LNCaP clone FGC (cell line): ENCODE measurements at regions not wholly inside any gene's neighbourhood (a gene's known extent, or its start where the extent isn't known, plus 50 kb on each side); places are given as distances from the start of the nearest gene placed in this dataset.

Experiments
- DNase-seq: peaks from one replicate; pipeline ENCODE4 v3.0.0-alpha.2; 2011; ENCODE audit warnings: low read depth
- H3K4me3 ChIP-seq: 2 replicates; pipeline ENCODE4 v1.5.1; 2011; ENCODE audit warnings: mild to moderate bottlenecking, low read depth, low read length, control low read depth
- TF ChIP-seq, protein P1 (sequence below): IDR thresholded peaks from 2 replicates; pipeline ENCODE4 v1.5.1; 2012; ENCODE audit warnings: mild to moderate bottlenecking; ENCODE audit not compliant: control insufficient read depth, insufficient read depth; ENCODE audit errors: extremely low read depth

DNA sequence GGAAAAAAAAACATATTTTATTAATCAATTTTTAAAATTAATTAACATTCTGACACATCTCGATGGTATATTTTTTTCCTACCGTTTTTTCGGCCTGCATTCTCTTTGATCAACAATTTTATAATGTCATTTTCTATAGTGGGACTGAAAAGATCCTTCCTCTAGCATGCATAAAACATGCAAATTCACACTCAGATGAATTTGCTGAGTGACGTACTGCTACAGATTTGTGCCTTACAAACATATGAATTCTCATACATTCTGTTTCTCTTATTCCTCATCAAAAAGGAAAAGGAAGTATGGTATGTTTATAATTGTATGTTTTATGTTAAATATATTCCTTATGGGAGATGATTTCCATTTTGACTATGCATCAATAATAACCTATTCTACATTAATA, 458.2 kb downstream of the TSHZ3 start:
- TF ChIP-seq, protein P1, sequence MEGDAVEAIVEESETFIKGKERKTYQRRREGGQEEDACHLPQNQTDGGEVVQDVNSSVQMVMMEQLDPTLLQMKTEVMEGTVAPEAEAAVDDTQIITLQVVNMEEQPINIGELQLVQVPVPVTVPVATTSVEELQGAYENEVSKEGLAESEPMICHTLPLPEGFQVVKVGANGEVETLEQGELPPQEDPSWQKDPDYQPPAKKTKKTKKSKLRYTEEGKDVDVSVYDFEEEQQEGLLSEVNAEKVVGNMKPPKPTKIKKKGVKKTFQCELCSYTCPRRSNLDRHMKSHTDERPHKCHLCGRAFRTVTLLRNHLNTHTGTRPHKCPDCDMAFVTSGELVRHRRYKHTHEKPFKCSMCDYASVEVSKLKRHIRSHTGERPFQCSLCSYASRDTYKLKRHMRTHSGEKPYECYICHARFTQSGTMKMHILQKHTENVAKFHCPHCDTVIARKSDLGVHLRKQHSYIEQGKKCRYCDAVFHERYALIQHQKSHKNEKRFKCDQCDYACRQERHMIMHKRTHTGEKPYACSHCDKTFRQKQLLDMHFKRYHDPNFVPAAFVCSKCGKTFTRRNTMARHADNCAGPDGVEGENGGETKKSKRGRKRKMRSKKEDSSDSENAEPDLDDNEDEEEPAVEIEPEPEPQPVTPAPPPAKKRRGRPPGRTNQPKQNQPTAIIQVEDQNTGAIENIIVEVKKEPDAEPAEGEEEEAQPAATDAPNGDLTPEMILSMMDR, result no peak
- no peak for DNase-seq

DNA sequence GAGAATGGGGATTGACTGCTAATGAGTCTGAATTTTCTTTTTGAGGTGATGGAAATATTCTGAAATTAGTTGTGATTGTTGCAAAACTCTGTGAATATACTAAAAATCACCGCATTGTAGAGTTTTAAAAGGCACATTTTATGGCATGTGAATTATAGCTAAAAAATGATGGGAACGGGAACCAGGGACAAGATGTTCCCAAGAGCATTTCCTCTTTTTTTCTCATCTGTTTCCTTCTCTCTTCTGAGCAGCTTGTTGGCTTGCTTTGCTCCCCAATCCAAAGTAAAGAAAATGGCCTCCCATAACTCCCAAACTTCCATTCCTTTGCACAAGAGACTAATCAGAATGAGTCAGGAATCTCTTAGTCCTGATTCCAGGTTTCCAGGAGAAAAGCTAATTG, 459.2 kb downstream of the TSHZ3 start:
- TF ChIP-seq, protein P1, result no peak
- H3K4me3 ChIP-seq, result no peak overlapping the region

More for the DNA sequence above, 458.2 kb downstream of the TSHZ3 start:
- no peak overlapping the region for H3K4me3 ChIP-seq

DNA sequence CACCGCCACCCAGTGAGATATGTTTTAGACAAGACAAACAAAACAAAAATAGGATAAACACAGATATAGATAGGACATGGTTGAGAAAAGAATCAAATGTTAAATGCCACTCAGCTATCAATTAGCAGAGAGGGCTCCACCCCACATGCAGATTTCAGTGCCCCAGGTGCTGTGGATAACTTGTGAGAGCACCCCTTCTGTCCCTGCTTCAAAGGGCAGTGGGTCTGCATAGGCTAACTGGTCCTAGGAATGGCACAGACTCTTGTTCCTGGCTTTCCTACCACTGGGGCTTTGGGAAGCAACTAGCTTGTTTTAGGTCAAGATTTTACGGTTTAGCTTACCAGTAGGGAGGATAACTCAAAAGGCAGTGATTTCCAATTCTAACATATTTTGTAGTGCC, 460.3 kb downstream of the TSHZ3 start:
- TF ChIP-seq, protein P1, result no peak
- no peak overlapping the region for H3K4me3 ChIP-seq
- no peak for DNase-seq

More for the DNA sequence above, 459.2 kb downstream of the TSHZ3 start:
- DNase-seq, result no peak

DNA sequence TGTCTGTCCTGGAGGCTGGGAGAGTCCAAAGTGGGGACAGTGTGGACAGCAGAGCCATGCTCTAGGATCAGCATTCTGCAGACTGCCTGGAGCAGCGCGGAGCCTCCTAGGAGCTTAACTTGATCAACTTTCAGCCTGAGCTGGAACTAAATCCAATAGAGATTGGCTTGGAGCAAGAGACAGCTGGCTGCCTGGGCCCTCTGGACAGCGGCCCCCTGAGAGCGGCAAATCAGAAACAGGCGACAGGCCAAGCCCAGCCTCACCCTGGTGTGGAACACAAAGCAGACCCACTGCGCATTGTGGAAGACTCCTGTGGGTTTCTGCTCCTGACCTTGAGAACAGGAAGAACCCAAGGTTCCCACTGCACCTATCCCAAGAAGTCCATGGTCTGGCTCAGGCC, 462.2 kb downstream of the TSHZ3 start:
- no peak overlapping the region for H3K4me3 ChIP-seq
- DNase-seq, result no peak
- TF ChIP-seq, protein P1, result no peak

DNA sequence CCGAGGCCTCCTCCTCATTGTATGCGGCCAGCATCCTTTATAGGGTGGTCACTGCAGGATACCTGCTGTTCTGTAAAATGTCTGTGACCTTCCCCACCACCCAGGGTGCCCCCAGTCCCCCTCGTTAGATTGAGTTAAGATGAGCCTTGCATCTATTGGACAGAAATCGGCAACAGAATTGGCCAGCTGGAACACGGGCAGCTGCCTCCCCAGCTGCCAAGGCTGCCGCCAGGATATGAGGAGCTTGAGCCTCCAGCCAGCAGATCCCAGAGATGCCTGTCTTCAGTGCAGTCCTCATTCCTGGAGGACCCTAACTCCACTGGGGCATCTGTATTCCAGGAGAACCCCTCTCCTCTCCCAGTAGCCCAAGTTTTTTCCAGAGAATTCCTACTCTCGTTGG, 463.0 kb downstream of the TSHZ3 start:
- DNase-seq, result no peak
- TF ChIP-seq, protein P1, result no peak
- no peak overlapping the region for H3K4me3 ChIP-seq

DNA sequence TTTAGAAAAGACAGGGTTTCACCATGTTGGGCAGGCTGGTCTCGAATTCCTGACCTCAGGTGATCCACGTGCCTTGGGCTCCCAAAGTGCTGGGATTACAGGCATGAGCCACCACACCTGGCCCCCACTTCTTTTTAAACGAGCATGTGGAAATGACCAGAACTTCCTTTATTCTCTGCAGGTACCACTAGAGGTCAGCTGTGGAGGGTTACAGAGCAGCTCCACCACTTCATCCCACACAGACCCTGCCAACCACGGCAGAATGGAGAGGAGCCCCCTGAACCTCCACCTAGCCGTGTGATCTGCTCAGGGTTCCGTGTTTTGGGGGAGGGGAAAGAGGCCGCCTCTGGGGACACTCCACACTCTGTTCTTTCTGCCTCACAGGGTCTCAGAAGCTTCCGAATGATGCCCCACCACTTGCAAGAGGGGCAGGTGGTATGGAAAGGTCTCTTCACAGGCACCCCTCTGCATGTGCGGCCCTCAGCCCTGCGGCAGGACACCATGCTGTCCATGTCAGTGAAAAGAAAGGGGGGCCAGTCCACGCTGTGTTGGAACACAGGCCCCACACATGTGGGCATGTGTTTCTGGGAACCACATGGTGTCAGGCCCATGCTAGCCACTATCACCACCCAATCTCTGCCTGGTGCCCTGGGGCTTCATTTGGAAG, 465.0 kb downstream of the TSHZ3 start:
- no peak for DNase-seq
- TF ChIP-seq, protein P1, result 0 out of 2 replicates have a peak, but pooled peaks have one; percentile 24

DNA sequence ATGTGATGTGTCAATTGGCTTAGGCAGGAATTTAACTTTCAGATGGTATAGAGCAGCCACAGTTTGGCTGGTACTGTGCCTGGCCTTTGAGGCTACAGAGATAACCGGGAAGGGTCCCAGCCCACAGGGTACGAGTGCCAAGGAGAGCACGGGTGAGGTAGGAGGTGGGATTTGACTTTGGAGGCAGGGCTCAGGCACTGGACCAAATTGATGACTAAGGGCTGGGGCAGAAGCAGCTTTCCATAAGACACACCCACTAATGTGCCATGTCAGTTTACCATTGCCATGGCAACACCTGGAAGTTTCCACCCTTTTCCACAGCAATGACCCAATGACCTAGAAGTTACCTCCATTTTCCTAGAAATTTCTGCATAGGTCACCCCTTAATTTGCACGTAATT, 466.2 kb downstream of the TSHZ3 start:
- DNase-seq, result no peak
- TF ChIP-seq, protein P1, result no peak
- no peak overlapping the region for H3K4me3 ChIP-seq

More for the DNA sequence above, 465.0 kb downstream of the TSHZ3 start:
- no peak overlapping the region for H3K4me3 ChIP-seq
